ENCODE measurements at regions not wholly inside any gene's neighbourhood (a gene's known extent, or its start where the extent isn't known, plus 50 kb on each side); places are given as distances from the start of the nearest gene placed in this dataset.

DNA sequence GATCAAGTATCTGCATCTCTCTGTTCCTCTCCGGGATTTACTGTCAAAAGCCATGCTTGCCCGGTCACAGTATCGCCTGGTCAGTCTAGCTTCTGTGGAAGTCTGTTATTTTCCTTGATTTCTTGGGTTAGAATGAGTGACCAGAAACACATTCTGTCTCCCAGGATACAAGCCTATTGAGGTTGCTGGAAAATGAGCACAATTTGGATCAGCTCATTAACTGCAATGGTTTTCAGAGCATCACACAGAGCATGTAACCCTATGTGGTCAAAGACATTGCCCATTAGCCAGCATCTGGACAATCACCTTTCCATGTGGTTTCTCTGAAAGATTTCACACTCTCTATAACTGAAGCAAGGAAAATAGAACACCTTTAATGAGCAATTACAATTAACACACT, 124.2 kb upstream of the FAM98A start:
- TF ChIP-seq, protein P1, sequence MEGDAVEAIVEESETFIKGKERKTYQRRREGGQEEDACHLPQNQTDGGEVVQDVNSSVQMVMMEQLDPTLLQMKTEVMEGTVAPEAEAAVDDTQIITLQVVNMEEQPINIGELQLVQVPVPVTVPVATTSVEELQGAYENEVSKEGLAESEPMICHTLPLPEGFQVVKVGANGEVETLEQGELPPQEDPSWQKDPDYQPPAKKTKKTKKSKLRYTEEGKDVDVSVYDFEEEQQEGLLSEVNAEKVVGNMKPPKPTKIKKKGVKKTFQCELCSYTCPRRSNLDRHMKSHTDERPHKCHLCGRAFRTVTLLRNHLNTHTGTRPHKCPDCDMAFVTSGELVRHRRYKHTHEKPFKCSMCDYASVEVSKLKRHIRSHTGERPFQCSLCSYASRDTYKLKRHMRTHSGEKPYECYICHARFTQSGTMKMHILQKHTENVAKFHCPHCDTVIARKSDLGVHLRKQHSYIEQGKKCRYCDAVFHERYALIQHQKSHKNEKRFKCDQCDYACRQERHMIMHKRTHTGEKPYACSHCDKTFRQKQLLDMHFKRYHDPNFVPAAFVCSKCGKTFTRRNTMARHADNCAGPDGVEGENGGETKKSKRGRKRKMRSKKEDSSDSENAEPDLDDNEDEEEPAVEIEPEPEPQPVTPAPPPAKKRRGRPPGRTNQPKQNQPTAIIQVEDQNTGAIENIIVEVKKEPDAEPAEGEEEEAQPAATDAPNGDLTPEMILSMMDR (IDR thresholded peaks at IDR 0.05; ENCODE audit: low read length, missing control alignments) = no peak
- no peak overlapping the region for H3K4me3 ChIP-seq (replicated peaks; ENCODE audit: low read depth, low read length)
- no peak for DNase-seq (ENCODE audit: low read depth)

DNA sequence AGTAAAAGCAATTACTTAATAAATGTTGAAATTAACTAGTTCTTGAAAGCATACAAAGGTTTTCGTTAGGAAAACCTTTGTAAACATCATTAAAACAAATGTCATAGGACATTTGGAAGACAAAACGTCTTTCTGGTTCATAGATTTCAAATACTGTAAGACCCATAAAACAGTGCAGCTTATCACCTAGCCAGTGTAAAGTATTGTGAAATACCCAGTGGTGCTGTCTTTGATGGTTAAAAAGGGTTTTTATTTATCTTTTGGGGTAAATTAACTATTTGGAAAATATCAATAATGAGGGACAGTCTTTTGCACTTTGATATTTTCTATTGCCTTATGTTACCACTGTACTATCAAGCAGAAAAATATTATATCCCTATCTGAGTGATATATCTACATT, 120.0 kb upstream of the FAM98A start:
- no peak for DNase-seq (ENCODE audit: low read depth)
- TF ChIP-seq, protein P1 (IDR thresholded peaks at IDR 0.05; ENCODE audit: low read length, missing control alignments) = no peak
- no peak overlapping the region for H3K4me3 ChIP-seq (replicated peaks; ENCODE audit: low read depth, low read length)

DNA sequence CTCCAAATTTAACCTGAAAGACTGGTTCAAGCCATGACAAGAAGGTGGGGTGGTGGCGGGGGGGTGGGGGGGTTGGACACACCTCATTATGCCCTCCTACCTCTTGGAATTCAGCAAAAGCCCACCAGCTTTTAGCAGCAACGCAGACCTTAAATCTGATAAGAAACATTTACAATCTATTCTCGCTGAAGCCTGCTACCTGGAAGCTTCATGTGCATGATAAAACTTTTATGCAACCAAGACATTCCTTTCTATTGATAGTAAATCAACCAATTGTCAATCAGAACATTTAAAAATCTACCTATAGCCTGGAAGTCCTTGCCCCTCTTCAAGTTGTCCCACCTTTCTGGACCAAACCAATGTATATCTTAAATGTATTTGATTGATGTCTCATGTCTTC, 113.6 kb upstream of the FAM98A start:
- TF ChIP-seq, protein P1 (IDR thresholded peaks at IDR 0.05; ENCODE audit: low read length, missing control alignments) = no peak
- DNase-seq (ENCODE audit: low read depth) = no peak
- no peak overlapping the region for H3K4me3 ChIP-seq (replicated peaks; ENCODE audit: low read depth, low read length)

DNA sequence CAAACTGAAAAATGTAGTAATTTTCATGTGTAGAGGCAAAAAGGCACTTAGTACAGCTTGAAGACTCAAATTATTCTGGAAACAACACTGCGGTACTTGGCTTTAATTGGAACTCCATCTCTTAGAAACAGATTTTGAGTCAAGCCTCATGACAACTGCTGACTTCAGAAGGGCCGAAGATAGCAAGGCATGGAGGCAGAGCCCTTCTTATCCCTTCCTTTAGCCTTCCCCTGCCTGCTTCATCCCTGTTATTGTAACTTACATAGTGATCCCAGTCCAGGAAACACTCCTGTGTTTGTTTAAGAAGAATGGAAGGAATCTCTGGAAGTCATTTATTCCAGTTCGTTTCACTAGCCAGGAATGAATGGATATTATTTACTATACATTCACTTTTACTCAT, 110.9 kb upstream of the FAM98A start:
- TF ChIP-seq, protein P1 (IDR thresholded peaks at IDR 0.05; ENCODE audit: low read length, missing control alignments) = no peak
- no peak overlapping the region for H3K4me3 ChIP-seq (replicated peaks; ENCODE audit: low read depth, low read length)
- no peak for DNase-seq (ENCODE audit: low read depth)

DNA sequence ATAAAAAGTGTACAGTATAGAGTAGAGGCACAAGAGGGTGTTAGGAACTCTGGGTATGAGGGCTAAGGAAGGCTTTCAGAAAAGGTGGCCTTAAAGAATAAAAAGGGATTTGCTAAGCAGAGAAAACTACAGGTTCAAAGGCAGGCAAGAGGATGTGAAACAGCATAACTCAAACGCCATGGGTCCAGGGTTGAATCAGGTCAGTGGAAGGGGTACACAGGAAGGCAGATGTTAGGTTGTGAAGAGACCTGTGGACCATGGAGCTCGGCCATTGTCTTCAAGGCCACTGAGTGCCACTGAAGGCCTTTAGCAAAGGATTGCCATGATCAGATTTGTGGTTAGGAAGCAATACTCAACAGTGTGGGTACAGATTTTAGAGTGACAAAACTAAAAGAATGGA, 108.2 kb upstream of the FAM98A start:
- DNase-seq (ENCODE audit: low read depth) = no peak
- TF ChIP-seq, protein P1 (IDR thresholded peaks at IDR 0.05; ENCODE audit: low read length, missing control alignments) = no peak
- no peak overlapping the region for H3K4me3 ChIP-seq (replicated peaks; ENCODE audit: low read depth, low read length)

DNA sequence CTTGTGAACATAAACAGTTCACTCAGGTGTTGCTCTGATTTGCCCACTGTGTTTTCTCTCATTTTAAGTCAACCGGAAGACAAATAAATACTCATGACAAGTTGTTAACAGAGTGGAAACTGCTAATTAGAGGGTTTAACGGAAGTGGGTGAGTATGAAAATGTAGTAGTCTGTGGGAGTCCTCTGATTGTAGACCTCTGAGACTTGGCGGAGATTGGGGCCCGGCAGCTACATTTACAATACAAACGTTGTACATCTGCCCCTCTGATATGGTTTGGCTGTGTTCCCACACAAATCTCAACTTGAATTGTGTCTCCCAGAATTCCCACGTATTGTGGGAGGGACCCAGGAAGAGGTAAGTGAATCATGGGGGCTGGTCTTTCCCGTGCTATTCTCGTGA, 107.3 kb upstream of the FAM98A start:
- H3K4me3 ChIP-seq (replicated peaks; ENCODE audit: low read depth, low read length) = no peak overlapping the region
- no peak for DNase-seq (ENCODE audit: low read depth)
- TF ChIP-seq, protein P1 (IDR thresholded peaks at IDR 0.05; ENCODE audit: low read length, missing control alignments) = no peak

DNA sequence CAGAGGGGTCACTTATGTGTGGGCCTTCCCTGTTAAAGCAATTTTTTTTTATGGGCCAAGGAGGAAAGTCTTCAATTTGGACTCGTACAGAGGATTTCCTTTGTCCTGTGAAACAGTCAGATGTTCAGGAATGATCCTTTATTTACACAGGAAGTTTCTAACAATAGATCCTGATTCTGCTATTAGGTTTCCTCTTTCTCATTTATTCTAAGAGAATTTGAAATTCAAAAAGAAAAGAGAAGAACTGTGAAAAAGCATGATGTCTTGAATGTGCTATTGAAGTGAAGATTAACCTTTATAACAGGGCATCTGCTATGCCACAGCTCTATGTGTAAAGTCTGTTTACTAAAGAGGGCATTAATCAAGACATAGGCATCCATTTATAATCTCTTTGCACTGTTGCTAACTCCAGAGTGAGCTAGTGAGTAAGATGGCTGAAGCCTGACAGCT, 105.3 kb upstream of the FAM98A start:
- no peak for DNase-seq (ENCODE audit: low read depth)
- TF ChIP-seq, protein P1 (IDR thresholded peaks at IDR 0.05; ENCODE audit: low read length, missing control alignments) = no peak

More for the DNA sequence above, 105.3 kb upstream of the FAM98A start:
- H3K4me3 ChIP-seq (replicated peaks; ENCODE audit: low read depth, low read length) = no peak overlapping the region
